CD14-positive monocyte (primary cell): ENCODE measurements at regions not wholly inside any gene's neighbourhood (a gene's known extent, or its start where the extent isn't known, plus 50 kb on each side); places are given as distances from the start of the nearest gene placed in this dataset.

ENCODE experiments used
- DNase-seq, 3 donors: peaks; one replicate each; pipeline ENCODE4 v3.0.0-alpha.2; 2011 to 2022
- H2AFZ ChIP-seq: 2 replicates; pipeline ENCODE4 v1.6.0; 2012; ENCODE audit warnings: mild to moderate bottlenecking, low read depth, low read length, inconsistent platforms; ENCODE audit not compliant: insufficient read depth, poor library complexity, severe bottlenecking
- H3K27ac ChIP-seq, 2 donors: 1 replicate in 1 of 2; 2 replicates in 1 of 2; pipeline ENCODE4 v1.5.1; 2012 to 2013; ENCODE audit warnings: low read length in 2 of 2, control low read depth in 1 of 2, inconsistent platforms in 1 of 2, low read depth in 1 of 2, mild to moderate bottlenecking in 1 of 2
- H3K27me3 ChIP-seq, 2 donors: one replicate each; pipeline versions ENCODE4 v1.6.0 to v1.6.1; 2011 to 2013; ENCODE audit warnings: low read length in 2 of 2; ENCODE audit not compliant: control insufficient read depth in 2 of 2, insufficient read depth in 2 of 2
- H3K36me3 ChIP-seq, 2 donors: replicated peaks in 1 of 2; 1 replicate in 1 of 2; 2 replicates in 1 of 2; pipeline versions ENCODE4 v1.5.1 to v1.6.1; 2012 to 2013; ENCODE audit warnings: low read length in 2 of 2, control low read depth in 1 of 2, inconsistent platforms in 1 of 2, mild to moderate bottlenecking in 1 of 2; ENCODE audit not compliant: insufficient read depth in 2 of 2, control insufficient read depth in 1 of 2
- H3K4me1 ChIP-seq, 2 donors: 1 replicate in 1 of 2; 2 replicates in 1 of 2; pipeline versions ENCODE4 v1.5.1 to v1.6.1; 2012 to 2013; ENCODE audit warnings: low read length in 2 of 2, control low read depth in 1 of 2, inconsistent platforms in 1 of 2, mild to moderate bottlenecking in 1 of 2, moderate library complexity in 1 of 2; ENCODE audit not compliant: insufficient read depth in 2 of 2, control insufficient read depth in 1 of 2
- H3K4me2 ChIP-seq: replicated peaks from 2 replicates; pipeline ENCODE3; 2012; ENCODE audit warnings: low read length, moderate library complexity, mild to moderate bottlenecking; ENCODE audit not compliant: poor library complexity, severe bottlenecking; ENCODE audit errors: extremely low read depth
- H3K4me3 ChIP-seq, 3 experiments: fragments of 200-600 bp in 1 of 3; sonication (generic) in 1 of 3; replicated peaks in 1 of 3; 1 replicate in 2 of 3; 2 replicates in 1 of 3; pipeline ENCODE4 v1.5.1; 2011 to 2013; ENCODE audit warnings: low read length in 3 of 3, mild to moderate bottlenecking in 3 of 3, control low read depth in 2 of 3, low read depth in 2 of 3, inconsistent platforms in 1 of 3, moderate library complexity in 1 of 3
- H3K79me2 ChIP-seq: 2 replicates; pipeline ENCODE4 v1.6.0; 2012; ENCODE audit warnings: mild to moderate bottlenecking, control low read depth, inconsistent platforms, low read length, moderate library complexity; ENCODE audit not compliant: insufficient read depth
- H3K9ac ChIP-seq: 2 replicates; pipeline ENCODE4 v1.6.0; 2017; ENCODE audit warnings: low read length, mild to moderate bottlenecking; ENCODE audit not compliant: insufficient read depth, poor library complexity, severe bottlenecking
- H3K9me3 ChIP-seq, 2 donors: replicated peaks in 1 of 2; 1 replicate in 1 of 2; 2 replicates in 1 of 2; pipeline versions ENCODE4 v1.5.1 to v1.6.1; 2012 to 2013; ENCODE audit warnings: low read length in 2 of 2, control low read depth in 1 of 2; ENCODE audit not compliant: control insufficient read depth in 1 of 2, insufficient read depth in 1 of 2
- H4K20me1 ChIP-seq: 2 replicates; pipeline ENCODE4 v1.6.0; 2012; ENCODE audit warnings: mild to moderate bottlenecking, low read length, control low read depth, moderate library complexity; ENCODE audit not compliant: insufficient read depth
- H3K27ac Mint-ChIP-seq, 7 donors: one replicate each; pipeline ENCODE4 v1.8.0; 2020; ENCODE audit warnings: mild to moderate bottlenecking in 7 of 7, mixed read lengths in 7 of 7, moderate library complexity in 6 of 7, inconsistent platforms in 2 of 7
- H3K27me3 Mint-ChIP-seq, 3 donors: one replicate each; pipeline ENCODE4 v1.8.0; 2021 to 2022; ENCODE audit warnings: low read depth in 3 of 3, mild to moderate bottlenecking in 3 of 3, mixed read lengths in 3 of 3, moderate library complexity in 3 of 3, inconsistent platforms in 1 of 3
- H3K36me3 Mint-ChIP-seq, 2 donors: one replicate each; pipeline ENCODE4 v1.8.0; 2020; ENCODE audit warnings: mixed read lengths in 2 of 2, inconsistent platforms in 1 of 2, mild to moderate bottlenecking in 1 of 2
- H3K4me1 Mint-ChIP-seq: one replicate; pipeline ENCODE4 v1.8.0; 2020; ENCODE audit warnings: mild to moderate bottlenecking, mixed read lengths
- H3K4me3 Mint-ChIP-seq, 2 donors: one replicate each; pipeline ENCODE4 v1.8.0; 2020; ENCODE audit warnings: mild to moderate bottlenecking in 2 of 2, mixed read lengths in 2 of 2, moderate library complexity in 1 of 2
- H3K9me3 Mint-ChIP-seq, 7 donors: one replicate each; pipeline ENCODE4 v1.8.0; 2020 to 2022; ENCODE audit warnings: mixed read lengths in 7 of 7, mild to moderate bottlenecking in 6 of 7, moderate library complexity in 6 of 7, inconsistent platforms in 2 of 7
- CTCF ChIP-seq: fragments of 200-600 bp; IDR thresholded peaks from one replicate; pipeline ENCODE4 v1.8.0; 2022; ENCODE audit warnings: antibody characterized with exemption, mild to moderate bottlenecking
- WGBS: methylation state at CpG from one replicate; pipeline ENCODE4 v1.1.5; 2013; ENCODE audit warnings: missing lambda C conversion rate; ENCODE audit not compliant: insufficient coverage; 5-methylcytosine and 5-hydroxymethylcytosine counted together
- intact Hi-C, 2 donors: fragments of 100-400 bp; cut with micrococcal nuclease; formaldehyde crosslinking; loops; one replicate each; pipeline versions ENCODE4 v1.15.0 to v1.15.1; 2023

DNA sequence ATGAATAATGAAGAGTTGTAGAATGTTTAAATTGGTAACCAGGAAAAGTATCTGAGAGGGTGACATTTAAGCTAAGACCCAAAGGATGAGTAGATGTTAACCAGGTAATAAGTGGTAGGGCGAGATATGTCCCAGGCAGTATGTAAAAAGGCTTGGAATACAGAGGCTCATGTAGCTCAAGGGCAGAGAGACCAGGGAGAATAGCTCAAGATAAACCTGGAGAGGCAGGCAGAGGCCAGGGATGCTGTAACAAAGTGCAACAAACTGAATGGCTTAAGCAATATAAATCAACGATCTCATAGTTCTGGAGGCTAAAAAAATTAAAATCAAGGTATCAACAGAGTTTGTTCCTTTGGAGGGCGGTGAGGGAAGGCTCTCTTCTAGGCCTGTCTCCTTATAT is 660.8 kb downstream of the KLHL13 start:
- H3K27me3 Mint-ChIP-seq, result no peaks in the 10 kb centered on the region
- Histone ChIP-seq H3K27ac (no peak overlapping the region), H3K36me3 (no peaks in the 10 kb centered on the region), H3K4me3 (no peak overlapping the region), H3K4me1 (no peaks in the 10 kb centered on the region), H3K79me2 (no peaks in the 10 kb centered on the region), H4K20me1 (no peaks in the 10 kb centered on the region), H3K27me3 (no peaks in the 10 kb centered on the region), H3K9ac (no peak overlapping the region), H2AFZ (no peak overlapping the region), H3K9me3 (no peaks in the 10 kb centered on the region), H3K4me2 (no peak overlapping the region)
- H3K9me3 Mint-ChIP-seq, result peaks cover 0 to 2% (median 0%) of the 10 kb centered on the region in 7 donors
- WGBS, result 83% methylated on average over 1 of the region's 3 CpGs
- intact Hi-C loops, result no loop called here
- H3K27ac Mint-ChIP-seq, result no peak overlapping the region
- no peak overlapping the region for H3K4me3 Mint-ChIP-seq
- H3K36me3 Mint-ChIP-seq, result no peaks in the 10 kb centered on the region
- H3K4me1 Mint-ChIP-seq, result no peaks in the 10 kb centered on the region
- no peak for TF ChIP-seq CTCF
- no peak for DNase-seq

- H3K27ac Mint-ChIP-seq, result no peak overlapping the region
- no peaks in the 10 kb centered on the region for H3K27me3 ChIP-seq
- H3K9me3 Mint-ChIP-seq, result peaks cover 0 to 9% (median 1%) of the 10 kb centered on the region in 7 donors
- H3K27ac ChIP-seq, result no peak overlapping the region
- H3K4me2 ChIP-seq, result no peak overlapping the region
- H3K4me1 Mint-ChIP-seq, result no peaks in the 10 kb centered on the region
- H4K20me1 ChIP-seq, result no peaks in the 10 kb centered on the region
- DNase-seq, result no peak
- H3K27me3 Mint-ChIP-seq, result peaks cover 0 to 3% (median 0%) of the 10 kb centered on the region in 3 donors
- H2AFZ ChIP-seq, result no peak overlapping the region
- no peak overlapping the region for H3K4me3 ChIP-seq
- intact Hi-C loops, result no loop called here
- H3K4me1 ChIP-seq, result no peaks in the 10 kb centered on the region
- no peak for TF ChIP-seq CTCF
- no peak overlapping the region for H3K9ac ChIP-seq
- H3K79me2 ChIP-seq, result no peaks in the 10 kb centered on the region
- no peak overlapping the region for H3K4me3 Mint-ChIP-seq
- H3K36me3 Mint-ChIP-seq, result no peaks in the 10 kb centered on the region
- no peaks in the 10 kb centered on the region for H3K9me3 ChIP-seq
- WGBS, result no CpG with 5 or more reads among the region's 2 CpGs
- no peaks in the 10 kb centered on the region for H3K36me3 ChIP-seq
Observed at GRCh38 chrX:117429501-117429900, 687.1 kb downstream of the KLHL13 start.
